AML-193 (cell line): ENCODE measurements at regions not wholly inside any gene's neighbourhood (a gene's known extent, or its start where the extent isn't known, plus 50 kb on each side); places are given as distances from the start of the nearest gene placed in this dataset.

Source experiments
- DNase-seq, 2 experiments: peaks; one replicate each; lab custom pipeline; 2025; lab: John Stamatoyannopoulos, UW

DNA sequence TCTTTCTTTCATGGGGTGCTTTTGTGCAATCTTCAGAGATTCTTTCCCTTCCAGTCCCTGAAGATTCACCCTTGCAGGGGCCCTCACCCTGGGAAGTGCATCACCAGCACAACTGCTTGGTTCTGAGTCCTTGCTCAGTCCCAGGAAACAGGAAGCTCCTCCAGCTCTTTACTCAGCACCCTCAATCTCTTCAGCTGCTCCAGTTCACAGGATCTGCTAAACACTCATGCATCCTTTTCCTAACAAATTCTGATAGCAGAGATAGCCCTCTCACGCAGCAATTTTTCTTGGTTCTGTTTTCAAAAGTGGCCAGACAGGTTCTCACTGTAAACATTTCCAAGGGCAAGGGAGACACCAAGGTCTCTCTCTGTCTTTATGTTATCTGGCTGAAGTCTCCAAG is 823.1 kb downstream of the LIG4 start:
- DNase-seq: no peak

DNA sequence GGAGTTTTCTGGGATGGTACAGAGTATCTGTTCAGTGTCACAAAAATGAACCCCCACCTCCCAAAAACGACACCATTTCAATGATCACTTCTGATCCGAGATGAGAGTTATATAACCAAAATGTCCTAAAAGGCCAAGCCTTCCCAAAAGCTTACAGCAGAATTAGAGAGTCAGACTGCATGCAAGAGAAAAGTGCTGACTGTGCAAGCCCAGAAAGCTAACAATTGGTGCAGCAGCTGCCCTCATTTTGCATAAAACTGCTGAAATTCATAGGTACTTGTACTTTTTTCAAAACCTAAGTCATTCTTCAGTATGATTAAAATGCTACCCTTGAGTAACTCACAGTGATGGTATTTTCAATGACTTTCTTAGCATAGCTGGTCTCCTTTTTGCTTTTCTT is 819.6 kb upstream of the ARGLU1 start:
- no peak for DNase-seq

DNA sequence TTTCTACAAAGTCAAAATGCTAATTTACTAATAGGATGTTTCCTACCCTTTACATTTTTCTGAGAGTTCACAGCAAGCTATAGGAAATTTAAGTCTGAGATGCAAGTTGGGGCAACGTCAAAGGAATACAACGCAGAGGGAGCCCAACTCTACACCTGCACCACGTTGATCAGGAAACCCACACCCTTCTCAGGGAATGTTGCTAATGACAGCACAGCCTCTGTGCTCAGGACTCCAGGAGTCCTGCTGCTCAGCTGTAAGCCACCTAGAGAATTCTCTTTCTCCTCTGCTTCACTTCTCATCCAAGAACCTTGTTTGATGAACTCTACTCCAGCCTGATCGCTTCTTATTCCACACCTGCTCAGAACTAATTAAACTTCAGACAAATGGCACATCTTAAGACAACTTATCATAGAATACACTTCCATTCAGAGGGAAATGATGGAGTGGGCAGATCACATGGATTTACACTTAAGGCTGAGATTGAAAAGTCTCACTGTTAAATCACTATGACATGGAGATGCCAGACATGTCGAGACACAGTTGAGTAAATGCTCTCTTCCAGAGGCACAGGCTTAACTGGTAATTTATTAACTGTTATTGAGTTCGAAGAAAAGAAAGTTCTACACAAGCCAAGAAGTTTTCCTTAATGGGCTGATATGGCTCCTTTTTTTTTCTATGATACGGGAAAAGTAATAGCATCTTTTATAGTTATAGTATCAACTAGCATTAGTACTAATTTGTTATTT is 811.6 kb upstream of the ARGLU1 start:
- DNase-seq: no peak

DNA sequence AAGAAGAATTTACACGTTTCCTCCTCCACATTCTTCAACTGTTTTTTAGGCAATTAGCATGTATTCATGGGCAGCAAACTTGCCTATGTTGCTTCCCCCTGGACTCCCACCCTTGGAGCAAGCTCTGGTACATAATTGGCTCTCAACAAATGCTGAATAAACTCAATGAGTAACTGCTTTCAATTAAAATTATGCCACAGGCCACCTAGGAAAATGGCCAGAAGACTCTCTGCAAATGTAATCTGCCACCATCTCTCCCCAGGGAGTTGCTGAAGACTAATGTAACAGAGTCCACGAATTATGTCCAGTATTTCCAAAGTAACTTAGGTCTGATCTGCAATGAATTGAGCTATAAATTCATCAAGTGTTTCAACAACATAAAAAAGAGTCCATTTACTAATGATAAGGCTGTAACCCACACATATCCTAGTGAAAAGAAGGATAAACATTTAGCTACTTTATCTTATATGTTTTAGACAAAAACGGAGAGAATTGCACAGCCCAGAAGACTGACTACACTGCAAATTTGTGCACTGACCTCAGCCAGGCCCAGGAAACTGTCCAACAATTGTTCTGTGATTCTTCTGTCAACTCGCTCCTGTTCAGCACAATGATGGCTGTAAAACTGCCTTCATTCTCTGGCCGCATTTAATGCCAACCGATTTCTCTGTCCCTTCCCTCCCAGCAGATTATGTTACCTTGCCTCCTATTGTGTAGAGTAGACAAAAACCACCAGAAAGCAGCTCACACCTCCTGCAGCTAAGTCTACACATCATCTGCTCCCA is 808.6 kb upstream of the ARGLU1 start:
- no peak for DNase-seq

DNA sequence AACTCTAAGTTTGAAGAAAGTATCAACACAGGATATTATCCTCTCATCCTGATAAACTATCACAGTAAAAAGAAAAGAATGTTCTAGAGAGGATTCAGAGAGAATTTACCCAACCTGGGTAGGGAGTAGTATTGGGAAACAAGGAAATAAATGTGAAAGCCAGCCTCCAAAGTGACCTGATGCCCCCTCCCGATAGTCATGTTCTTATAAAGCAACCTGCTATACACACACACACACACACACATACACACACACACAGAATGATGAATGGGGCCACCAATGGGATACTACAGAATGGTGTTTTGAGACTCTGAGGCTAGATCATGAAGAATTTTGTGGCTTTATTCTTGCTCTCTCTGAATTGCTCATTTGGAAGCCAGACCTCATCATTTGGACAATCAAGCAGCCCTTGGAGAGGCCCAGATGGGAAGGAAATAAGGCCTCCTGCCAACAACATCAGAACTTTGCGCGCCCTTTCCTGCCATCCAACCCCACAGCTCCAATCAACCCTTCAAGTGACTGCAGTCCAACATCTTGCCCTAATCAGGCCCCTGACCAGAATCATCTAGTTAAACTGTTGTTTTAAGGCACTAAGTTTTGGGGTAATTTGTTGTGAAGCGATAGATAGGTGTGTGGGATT is 807.9 kb upstream of the ARGLU1 start:
- DNase-seq: no peak

DNA sequence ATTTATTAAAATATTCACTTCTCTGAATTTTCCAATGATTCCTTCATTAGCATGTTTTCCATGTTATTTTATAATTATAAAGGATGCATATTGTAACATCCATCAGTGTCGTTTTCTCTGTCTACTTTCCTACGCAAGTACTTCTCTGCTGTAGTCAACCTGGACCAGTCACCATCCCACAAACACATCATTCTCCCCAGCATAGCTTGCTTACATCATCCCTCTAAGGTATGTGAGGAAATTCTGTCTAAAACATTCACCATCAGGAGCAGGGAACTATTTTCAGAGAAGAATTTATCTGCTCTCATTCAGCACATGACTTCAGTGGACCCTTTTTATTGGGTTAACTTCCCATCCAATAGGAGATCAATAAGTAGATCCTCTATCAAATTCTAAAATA is 806.1 kb upstream of the ARGLU1 start:
- no peak for DNase-seq

DNA sequence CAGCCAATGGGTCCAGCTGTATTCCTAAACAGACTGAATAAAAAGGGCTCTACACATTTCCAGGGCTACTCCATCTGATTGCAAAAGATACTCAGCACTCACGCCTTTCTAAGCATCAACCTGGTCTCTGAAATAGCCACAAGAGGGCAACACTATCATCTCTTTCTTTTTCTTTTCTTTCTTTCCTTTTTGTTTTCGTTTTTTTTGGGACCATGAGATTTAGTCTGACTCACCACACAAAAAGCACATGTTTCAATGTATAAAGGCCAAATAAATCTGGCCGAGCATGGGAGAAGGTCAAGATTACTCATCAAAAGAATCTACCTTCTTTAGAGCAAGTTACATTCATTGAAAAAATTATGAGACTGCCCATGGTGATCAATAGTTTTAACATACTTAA is 805.6 kb upstream of the ARGLU1 start:
- peak; percentile 2 to 14 for DNase-seq

DNA sequence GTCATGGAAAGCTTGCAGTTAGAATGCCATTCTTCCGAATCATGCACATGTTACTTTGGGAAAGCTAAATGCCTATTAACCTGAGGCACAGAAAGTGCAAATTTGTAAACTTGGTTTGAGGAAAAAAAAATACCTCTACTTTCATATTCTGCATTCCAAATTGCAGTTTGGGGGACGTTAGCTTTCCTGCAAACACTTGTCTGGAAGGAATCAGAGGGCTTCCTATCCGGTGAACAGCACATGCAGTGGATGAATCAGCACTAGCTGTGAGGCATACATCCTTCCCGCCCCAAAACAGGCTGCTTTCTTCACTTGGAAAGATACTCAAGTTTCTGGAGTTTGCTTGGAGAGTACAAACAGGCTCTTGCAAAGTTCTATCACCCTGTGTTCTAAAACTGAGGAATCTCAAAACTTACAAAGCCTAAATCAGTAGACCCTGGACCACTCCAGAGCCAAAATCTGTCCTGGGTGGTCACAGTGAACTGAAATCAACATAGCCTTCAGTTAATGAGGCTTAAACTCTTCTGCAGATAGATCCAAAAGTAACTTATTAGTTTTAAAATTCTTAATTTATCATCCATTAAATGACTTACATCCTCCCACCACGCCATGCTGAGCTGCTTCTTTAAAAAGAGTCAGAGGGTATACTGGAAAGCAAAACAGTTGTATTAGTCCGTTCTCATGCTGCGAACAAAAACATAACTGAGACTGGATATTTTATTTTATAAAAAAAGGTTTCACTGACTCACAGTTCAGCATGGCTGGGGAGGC is 802.3 kb upstream of the ARGLU1 start:
- DNase-seq: no peak

DNA sequence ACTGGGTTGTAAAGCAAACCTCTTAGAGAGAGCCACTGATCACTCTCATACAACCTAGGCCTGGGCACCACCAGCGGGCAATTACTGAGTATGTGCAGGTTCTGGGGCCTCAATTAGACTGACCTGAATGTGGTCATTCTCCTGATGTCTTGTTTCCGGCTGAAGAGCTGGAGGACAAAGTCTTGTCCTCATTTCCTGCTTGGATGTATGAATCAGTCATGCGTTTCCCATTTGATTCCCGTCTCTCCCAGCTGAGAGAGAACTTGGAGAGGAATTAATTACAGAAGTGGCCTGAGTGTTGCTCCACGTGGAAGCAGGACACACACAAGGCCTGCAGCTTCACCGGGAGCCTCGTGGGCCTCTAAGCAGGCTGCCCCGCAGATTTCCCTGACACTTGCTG is 799.3 kb upstream of the ARGLU1 start:
- no peak for DNase-seq

DNA sequence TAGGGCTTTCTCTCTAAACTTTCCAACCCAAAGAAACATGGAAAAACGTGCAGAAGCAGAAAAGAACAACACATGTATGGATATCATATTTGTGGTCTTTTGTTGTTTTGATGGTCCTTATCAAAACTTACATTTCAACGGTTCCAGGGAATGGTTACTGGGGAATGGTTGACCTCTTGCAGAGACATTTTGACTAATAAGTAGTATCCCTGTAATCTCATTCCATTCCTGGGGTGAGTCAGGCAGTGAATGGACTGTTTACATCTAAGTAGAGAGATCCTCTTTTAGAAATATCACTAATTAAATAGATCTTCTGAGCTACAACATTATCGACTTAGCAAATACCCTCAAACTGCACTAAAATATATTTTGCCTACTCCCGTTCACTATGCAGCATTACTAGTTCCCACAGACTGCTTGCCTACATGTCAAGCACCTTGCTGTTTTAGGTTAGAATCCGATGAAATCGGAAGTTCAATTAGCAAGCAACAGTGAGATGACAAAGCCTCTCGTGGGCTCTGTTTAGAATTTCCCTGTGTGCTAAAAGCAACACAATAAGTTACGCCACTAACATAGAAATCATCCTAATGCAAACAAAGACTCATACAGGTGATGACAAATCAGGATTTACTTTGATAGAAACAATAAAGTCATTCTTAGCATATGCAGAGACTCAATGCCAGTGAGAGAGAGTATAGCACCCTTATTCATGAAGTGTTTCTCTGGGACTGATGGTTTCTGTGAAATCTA is 797.7 kb upstream of the ARGLU1 start:
- no peak for DNase-seq

DNA sequence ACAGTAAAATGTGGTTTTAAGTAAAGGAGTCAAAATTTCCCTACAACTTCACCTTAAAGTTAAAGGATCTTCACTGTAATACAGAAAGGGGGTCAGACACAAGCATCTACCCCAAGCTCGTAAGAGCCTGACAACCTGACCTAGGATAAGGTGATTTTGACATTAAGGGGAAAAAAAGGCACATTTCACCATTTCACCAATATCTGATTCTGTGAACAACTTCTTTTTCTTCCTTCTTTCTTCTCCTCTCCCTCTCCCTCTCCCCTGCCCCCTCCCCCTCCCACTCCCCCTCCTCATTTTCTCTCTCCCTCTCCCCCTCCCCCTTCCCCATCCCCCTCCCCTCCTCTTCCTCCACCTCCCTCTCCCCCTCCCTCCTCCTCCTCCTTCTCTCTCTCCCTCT is 796.7 kb upstream of the ARGLU1 start:
- no peak for DNase-seq

DNA sequence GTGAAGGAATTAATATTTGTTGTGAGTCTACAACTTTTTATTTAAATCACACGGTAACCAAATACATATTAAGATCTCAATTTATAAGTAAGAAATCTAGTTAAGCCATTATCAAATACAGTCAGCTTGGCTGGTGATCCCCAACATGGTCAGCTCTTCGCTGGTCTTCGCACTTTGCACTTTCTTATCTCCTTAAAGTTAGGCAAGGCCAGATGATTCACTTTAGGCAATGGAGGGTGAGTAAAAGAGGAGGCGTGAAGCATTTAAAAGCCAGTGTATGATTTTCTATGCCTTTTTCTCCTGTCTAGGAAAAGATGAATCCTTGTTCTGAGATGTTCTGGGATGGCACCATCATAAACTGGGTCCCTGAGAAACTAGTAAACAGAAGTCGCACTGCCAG is 793.7 kb upstream of the ARGLU1 start:
- DNase-seq: no peak

DNA sequence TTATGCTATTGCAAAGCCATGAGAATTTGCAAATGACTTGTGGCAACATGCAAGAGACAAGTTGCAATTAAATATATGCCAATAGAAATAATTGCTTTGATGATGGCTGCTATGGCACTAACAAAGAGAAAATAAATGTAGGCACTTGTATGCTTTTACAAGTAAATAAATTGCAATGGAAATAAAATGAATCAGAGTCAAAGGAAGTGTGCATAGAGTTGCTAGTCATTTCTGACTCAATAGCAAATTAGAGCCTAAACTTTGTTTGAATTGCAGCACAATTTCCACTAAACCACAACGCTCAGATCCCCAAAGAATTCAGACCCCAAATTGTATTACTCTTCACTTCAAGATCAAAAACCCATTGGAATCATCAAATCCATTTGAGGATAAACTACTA is 792.1 kb upstream of the ARGLU1 start:
- DNase-seq: no peak

DNA sequence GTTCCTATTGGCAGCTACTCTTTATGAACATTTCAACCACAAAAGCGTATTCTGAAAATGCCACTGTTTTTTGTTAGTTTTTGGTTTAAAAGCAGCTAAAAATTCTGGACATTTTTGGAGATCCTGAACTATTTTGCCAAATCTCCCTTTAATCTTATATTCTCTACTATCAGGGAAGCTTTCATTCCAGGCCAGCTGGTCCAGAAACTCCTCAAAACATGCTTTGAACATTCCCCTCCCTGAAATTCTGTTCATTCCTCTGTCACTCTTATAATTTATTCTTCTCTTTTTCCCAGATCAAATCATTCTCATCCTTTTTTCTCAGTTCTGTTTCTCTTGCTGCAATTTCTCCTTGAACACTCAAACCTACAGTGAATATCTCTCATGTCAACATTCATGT is 790.9 kb upstream of the ARGLU1 start:
- no peak for DNase-seq

DNA sequence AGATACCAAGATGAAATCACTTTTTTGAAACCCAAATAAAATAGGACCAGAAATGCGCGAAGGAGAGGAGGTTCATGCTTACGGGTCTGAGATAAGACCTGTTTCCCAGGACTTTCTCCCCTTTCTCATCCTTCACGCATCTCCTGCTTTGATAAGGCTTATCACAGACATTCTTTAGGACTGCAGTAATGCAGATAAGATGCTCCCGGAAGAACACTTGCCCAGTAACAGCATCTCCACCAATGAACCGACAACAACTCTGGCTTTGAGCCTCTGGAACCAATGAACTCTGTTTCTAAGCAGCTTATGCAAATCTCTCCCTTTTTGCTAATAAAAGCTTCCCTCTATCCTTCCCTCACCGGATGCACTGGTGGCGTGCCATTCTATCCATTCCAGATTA is 783.4 kb upstream of the ARGLU1 start:
- no peak for DNase-seq

DNA sequence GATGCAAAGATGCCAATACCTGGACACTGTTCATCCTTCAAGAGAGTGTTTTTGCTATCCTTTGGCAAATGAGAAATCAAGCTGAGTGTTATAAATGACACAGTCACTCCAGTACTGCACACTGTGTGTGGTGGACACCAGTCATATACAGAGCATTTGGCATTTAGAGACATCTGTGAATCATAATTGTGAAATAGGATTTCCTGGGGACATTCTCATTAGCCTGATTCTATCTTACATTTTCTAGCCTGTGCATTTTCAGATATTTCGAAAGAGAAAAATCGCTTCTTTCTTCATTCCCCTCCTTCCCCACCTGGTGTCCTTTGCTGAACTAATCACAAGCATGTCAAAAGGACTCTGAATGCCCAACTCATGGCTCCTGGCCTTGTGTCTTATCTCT is 781.0 kb upstream of the ARGLU1 start:
- DNase-seq: peak; percentile 14 to 17

DNA sequence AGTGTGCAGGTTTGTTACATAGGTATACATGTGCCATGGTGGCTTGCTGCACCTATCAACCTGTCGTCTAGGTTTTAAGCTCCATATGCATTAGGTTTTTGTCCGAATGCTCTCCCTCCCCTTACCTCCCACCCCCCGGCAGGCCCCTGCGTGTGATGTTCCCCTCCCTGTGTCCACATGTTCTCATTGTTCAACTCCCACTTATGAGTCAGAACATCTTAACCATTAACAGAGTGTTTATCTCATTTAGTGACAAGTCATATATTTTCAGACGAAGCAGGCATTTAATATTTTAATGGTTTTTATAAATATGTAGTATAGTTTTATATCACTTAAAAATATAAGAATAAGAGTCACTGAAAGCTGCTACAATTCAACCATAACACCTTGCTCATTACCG is 780.5 kb upstream of the ARGLU1 start:
- DNase-seq: no peak

DNA sequence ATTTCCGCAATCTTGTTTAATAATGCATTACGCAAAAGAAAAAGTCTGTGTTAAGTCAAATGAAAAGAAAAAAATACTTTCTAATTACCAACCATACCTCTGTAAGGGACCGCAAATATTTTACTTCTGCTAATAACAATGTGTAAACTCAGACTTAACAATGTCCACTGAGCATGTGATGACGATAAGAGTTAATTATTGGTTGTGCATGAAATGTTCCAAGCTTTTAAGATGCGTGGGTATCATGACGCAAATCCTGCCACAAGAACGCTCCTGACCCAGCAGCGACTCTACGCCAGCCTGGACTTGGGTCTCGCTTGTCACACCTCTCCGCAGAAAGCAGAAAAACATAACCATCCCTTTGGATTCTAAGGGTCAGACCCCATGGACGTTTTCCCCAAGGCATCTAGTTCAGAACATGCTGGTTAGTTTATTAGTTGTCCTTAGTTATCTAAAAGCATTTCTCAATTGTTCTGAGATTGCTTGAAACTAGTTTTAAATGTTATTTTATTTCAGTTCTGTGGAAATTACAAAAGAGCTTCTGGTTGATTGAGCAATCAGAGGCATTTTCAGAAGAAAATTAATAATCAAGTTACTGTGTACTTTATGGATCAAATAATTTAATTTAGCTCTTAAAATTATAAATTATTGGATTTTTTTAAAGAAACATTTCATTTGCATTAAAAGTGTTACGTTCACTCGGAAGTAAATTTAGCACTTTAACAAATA is 779.9 kb upstream of the ARGLU1 start:
- no peak for DNase-seq

DNA sequence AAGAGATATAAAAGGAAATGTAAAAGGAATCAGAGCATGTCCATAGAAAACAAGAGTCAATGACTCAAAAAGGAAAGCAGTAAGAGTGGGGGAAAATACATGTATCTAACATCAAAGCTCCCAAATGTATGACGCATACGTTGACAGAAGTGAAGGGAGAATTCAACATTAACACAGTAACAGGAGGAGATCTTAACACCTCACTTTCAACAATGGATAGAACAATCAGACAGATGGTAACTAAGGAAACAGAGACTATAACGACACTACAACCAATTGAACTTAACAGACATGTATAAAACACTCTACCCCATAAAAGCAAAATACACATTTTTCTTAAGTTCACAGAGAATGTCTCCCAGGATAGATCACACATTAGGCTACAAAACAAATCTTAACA is 774.8 kb upstream of the ARGLU1 start:
- no peak for DNase-seq

DNA sequence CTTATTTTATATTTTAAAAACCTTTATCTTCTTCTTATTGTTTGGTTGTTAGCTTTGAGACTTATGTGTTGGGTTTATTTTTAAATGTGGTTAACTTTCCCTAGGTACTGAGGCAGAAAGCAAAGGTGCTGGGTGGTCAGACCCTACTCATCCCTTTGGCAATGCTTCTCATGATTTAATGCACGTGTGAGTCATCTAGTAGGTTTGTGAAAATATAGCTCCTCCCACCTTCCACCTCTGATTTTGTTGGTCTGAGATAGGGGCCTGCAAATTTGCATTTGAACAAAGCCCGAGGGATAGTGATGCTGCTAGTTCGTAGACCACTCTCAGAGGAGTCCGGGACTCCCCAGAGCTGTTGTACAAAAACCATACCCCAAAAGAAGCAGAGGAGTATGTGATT is 771.3 kb upstream of the ARGLU1 start:
- DNase-seq: no peak

DNA sequence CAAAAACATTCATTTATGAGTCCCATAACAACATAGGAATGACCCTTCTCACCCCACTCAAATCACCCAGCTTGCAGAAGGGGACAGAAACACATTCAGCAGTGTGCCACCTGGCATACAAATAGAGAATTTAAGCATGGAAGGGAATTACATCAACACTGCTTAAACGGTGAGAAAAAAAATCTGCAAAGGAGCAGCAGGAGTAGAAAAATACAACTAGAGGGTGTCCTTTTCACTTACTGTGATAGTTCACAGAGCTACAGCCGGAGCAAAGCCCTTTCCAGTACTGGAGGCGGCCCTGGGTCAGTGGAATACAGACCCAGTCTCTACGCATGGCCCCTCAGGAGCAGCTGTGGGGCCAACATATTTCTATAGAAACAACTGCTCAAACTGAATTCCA is 764.3 kb upstream of the ARGLU1 start:
- no peak for DNase-seq
